Activated CD8-positive, alpha-beta T cell treated with anti-CD3 and anti-CD28 coated beads, Interleukin-2, amount 10 ng/mL, durations not matched to agents 7 days and 5 days (primary cell): ENCODE measurements at regions not wholly inside any gene's neighbourhood (a gene's known extent, or its start where the extent isn't known, plus 50 kb on each side); places are given as distances from the start of the nearest gene placed in this dataset.

Experiments used
- ATAC-seq: fragments of 150-1000 bp; cut with Tn5 transposase; one replicate; pipeline ENCODE4 v1.10.0; 2021; ENCODE audit warnings: moderate library complexity
- CTCF ChIA-PET: fragments of 350-600 bp; sonication (Branson Sonifier 250); formaldehyde crosslinking; loops from one replicate; lab custom pipeline; 2021; ENCODE audit warnings: antibody characterized with exemption; lab: Charles Lee
- POLR2A ChIA-PET: fragments of 350-600 bp; sonication (Branson Sonifier 250); formaldehyde crosslinking; loops from one replicate; lab custom pipeline; 2021; ENCODE audit warnings: antibody characterized with exemption; lab: Charles Lee
- DNase-seq: peaks from one replicate; pipeline ENCODE4 v3.0.0-alpha.2; 2020
- H3K27ac Mint-ChIP-seq: one replicate; pipeline ENCODE4 v1.8.0; 2021; ENCODE audit warnings: mild to moderate bottlenecking, mixed read lengths
- H3K27me3 Mint-ChIP-seq: one replicate; pipeline ENCODE4 v1.8.0; 2021; ENCODE audit warnings: low read depth, mixed read lengths
- H3K36me3 Mint-ChIP-seq: one replicate; pipeline ENCODE4 v1.8.0; 2021; ENCODE audit warnings: low read depth, mixed read lengths
- H3K4me1 Mint-ChIP-seq: one replicate; pipeline ENCODE4 v1.8.0; 2021; ENCODE audit warnings: low read depth, mixed read lengths
- H3K4me3 Mint-ChIP-seq: one replicate; pipeline ENCODE4 v1.8.0; 2021; ENCODE audit warnings: mild to moderate bottlenecking, mixed read lengths
- H3K9me3 Mint-ChIP-seq: one replicate; pipeline ENCODE4 v1.8.0; 2022; ENCODE audit warnings: mixed read lengths; ENCODE audit not compliant: insufficient read depth

DNA sequence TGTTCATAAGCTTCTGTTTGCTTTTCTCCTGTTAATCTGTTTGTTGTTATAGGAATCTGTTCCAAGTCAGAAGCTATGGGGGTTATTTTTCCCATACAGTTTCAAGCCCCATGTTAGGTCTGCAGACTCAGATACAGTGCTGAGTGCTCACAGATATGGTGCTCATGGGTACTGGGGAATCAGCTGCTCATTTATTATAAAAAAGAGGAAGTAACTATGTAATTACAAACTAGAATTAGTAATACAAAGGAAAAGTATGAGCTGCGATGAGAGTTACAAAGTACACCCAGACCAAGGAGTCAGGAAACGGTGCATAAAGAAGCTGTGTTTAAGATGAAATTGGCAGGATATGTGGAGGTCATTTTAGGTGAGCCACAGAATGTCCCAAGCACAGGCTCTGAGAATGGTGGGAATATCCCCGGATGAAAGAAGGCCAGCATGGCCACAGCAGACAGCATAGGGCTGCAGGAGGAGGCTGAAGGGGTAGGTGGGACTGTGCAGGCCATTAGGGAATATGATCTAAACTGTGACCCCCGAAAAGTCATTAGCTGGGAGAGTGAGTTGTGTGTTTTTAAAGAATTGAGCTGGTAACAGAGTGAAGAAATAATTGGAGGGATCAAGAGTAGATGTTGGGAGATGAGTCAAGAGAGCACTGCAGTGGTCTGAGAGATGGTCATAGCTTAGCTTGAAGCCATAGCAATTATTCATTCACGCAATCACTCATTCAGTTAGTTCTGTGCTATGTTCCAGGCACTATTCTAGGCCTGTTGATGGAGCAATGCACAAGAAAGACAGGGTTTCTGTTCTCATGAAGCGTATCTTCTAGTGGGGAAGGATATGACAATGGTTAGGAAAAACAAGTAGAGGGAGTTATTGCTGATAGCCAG is 177.4 kb upstream of the UBL3 start:
- Mint-ChIP-seq H3K27ac (no peak overlapping the region), H3K4me1 (no peaks in the 10 kb centered on the region), H3K4me3 (no peak overlapping the region), H3K9me3 (no peaks in the 10 kb centered on the region), H3K27me3 (peaks cover 4% of the 10 kb centered on the region), H3K36me3 (no peaks in the 10 kb centered on the region)
- no peak for ATAC-seq
- CTCF ChIA-PET = interaction anchor here (1.2 kb wide), 1 partner anchor 104 kb away, joined by 4 read pairs; no protein-coding TSS in a partner anchor
- POLR2A ChIA-PET = no interaction called here
- DNase-seq = no peak

DNA sequence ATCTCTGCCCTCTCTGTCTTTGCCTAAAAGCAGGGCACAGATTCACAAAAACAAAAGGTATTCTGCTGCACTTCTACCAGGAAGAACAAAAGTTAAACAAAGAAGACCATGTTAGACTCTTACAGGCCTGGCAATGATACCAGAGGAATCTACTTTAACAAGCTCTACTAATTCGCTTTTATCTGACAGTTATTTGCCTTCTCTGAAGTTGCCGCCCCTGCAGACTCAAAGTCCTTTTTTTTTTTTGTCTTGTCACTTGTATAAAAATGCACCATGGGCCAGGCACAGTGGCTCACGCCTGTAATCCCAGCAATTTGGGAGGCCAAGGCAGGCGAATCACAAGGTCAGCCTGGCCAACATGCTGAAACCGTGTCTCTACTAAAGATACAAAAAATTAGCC is 176.5 kb upstream of the UBL3 start:
- CTCF ChIA-PET = no interaction called here
- H3K36me3 Mint-ChIP-seq = no peaks in the 10 kb centered on the region
- H3K27ac Mint-ChIP-seq = no peak overlapping the region
- H3K4me1 Mint-ChIP-seq = no peaks in the 10 kb centered on the region
- DNase-seq = no peak
- H3K4me3 Mint-ChIP-seq = no peak overlapping the region
- H3K27me3 Mint-ChIP-seq = no peaks in the 10 kb centered on the region
- H3K9me3 Mint-ChIP-seq = no peaks in the 10 kb centered on the region
- ATAC-seq = no peak
- POLR2A ChIA-PET = no interaction called here

DNA sequence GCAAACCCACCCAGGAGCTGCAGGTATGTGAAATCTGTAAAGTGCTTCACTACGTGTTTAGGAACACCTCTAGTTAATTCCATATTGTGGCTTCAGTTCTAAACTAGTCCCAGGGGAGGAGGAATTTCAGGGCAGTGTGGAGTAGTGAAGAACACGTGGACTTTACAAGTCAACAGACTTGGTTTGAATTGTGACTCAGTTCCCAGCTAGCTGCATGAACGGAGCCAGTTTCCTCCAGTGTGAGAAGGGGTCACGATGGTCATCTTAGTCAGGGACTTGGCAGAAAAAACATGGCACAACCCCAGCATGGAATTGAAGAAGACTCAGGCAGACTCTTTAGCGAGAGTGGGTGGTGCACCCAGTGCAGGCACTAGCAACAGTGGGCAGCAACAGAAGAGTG is 175.7 kb upstream of the UBL3 start:
- H3K4me1 Mint-ChIP-seq = no peaks in the 10 kb centered on the region
- H3K9me3 Mint-ChIP-seq = no peaks in the 10 kb centered on the region
- no peak overlapping the region for H3K4me3 Mint-ChIP-seq
- no peaks in the 10 kb centered on the region for H3K36me3 Mint-ChIP-seq
- ChIA-PET CTCF (no interaction called here), POLR2A (no interaction called here)
- no peak overlapping the region for H3K27ac Mint-ChIP-seq
- H3K27me3 Mint-ChIP-seq = no peaks in the 10 kb centered on the region
- no peak for ATAC-seq
- no peak for DNase-seq

DNA sequence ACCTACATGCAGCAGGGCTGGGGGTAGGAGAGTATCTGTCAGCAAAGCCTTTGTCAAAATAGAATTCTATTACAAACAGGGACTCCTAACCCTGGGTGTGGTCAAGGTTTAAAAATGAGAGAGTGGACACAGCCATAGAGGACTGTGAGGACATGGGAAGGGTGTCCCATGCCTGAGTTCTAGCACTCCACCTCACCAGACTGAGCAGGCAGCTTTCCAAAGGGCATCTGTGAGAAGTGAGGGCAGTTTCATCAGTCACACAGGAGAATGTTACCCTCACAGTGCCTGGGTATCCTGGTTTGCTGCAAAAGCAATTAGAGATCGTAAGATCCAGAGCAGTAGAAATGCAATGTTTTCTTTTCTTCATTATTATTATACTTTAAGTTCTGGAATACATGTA is 174.9 kb upstream of the UBL3 start:
- Mint-ChIP-seq H3K27me3 (peaks cover 2% of the 10 kb centered on the region), H3K27ac (no peak overlapping the region), H3K9me3 (no peaks in the 10 kb centered on the region), H3K4me1 (no peaks in the 10 kb centered on the region), H3K4me3 (no peak overlapping the region), H3K36me3 (no peaks in the 10 kb centered on the region)
- DNase-seq = no peak
- POLR2A ChIA-PET = no interaction called here
- CTCF ChIA-PET = no interaction called here
- ATAC-seq = no peak

DNA sequence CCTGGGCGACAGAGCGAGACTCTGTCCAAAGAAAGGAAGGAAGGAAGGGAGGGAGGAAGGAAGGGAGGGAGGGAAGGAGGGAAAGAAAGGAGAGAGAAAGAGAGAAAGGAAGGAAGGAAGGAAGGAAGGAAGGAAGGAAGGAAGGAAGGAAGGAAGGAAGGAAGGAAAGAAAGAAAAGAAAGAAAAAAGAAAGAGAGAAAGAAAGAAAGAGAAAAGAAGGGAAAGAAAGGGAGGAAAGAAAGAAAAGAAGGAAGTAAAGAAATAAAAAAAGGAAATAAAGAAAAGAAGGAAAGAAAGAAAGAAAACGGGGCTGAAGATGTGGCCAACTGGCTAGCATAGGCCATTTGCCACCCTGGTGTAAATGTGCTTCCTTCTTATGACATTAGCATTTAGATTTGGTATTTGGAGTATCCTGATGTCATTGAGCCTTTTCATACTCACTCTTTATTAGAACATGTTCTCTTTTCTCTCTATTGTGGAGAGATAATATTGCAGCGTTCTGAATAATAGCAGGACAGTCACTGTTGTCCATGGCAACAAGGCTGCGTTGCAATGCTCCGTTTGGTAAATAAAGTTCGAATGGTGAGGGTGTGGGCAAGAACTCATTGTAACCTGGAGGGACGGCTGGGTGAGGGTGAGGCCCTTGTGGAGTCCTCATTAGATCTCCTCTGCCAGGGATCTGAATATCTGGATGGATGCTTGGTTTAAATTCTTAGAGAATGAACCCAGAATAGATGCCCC is 173.9 kb upstream of the UBL3 start:
- ATAC-seq = no peak
- no peak overlapping the region for H3K27ac Mint-ChIP-seq
- CTCF ChIA-PET = no interaction called here
- POLR2A ChIA-PET = no interaction called here
- no peak overlapping the region for H3K4me3 Mint-ChIP-seq
- DNase-seq = no peak
- no peaks in the 10 kb centered on the region for H3K36me3 Mint-ChIP-seq
- no peaks in the 10 kb centered on the region for H3K9me3 Mint-ChIP-seq
- H3K27me3 Mint-ChIP-seq = peaks cover 5% of the 10 kb centered on the region
- H3K4me1 Mint-ChIP-seq = no peaks in the 10 kb centered on the region

DNA sequence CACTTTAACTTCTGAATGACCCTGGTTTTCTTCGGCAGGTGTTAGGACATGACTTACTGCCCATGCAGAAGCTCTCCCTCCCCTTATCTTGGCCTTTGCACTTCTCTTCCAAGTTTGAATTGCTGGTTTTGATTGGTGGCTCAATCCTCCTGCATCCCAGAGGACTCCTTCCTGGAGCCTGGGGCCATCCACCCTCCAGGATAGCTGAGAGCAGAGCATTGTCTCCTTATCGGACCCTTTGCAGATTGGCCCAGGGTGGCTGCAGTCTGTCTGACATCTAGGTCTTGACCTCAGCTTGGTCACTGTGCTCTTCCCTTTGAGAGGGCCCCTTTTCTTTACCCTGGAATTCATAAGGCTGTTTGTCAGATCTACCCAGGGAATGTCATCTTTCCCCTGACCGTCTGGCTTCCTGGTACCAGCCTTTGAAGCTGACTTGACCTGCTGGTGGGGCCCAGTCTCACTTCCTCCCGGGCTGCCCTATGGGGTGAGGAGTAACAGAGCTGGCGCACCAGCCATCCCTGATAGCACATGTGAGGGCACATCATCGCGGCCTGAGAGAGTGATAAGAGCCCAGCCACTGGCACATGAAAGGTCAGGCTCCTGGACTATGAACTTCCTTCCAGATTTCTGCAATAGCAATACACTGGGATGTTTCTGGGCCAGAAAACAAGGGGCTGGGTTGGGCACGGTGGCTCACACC is 172.9 kb upstream of the UBL3 start:
- Mint-ChIP-seq H3K4me3 (no peak overlapping the region), H3K4me1 (no peaks in the 10 kb centered on the region), H3K9me3 (no peaks in the 10 kb centered on the region), H3K36me3 (no peaks in the 10 kb centered on the region), H3K27ac (no peak overlapping the region), H3K27me3 (peaks cover 5% of the 10 kb centered on the region)
- CTCF ChIA-PET = no interaction called here
- DNase-seq (no peak), ATAC-seq (no peak)
- POLR2A ChIA-PET = no interaction called here

DNA sequence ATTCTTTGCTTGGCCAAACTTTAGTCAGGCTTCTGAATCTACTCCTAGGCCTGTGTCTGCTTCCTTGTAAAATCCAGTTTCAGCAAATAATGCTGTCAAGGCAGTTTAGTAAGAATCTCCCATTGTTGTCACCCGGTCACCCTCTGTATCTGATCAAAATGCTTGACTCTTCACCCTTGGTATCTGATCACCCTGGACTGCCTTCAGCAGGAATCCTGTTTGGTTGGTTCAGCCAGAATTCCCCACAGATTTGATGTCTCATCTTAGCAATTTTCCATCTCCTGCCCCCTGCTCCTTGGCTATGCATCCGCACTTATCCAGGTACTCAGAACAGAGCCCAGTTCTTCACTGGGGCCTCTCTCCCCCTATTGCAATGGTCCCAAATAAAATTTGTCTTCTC is 172.4 kb upstream of the UBL3 start:
- Mint-ChIP-seq H3K27me3 (peaks cover 5% of the 10 kb centered on the region), H3K9me3 (no peaks in the 10 kb centered on the region), H3K27ac (no peak overlapping the region), H3K4me3 (no peak overlapping the region), H3K36me3 (no peaks in the 10 kb centered on the region), H3K4me1 (no peaks in the 10 kb centered on the region)
- no peak for DNase-seq
- ChIA-PET CTCF (no interaction called here), POLR2A (no interaction called here)
- ATAC-seq = no peak

DNA sequence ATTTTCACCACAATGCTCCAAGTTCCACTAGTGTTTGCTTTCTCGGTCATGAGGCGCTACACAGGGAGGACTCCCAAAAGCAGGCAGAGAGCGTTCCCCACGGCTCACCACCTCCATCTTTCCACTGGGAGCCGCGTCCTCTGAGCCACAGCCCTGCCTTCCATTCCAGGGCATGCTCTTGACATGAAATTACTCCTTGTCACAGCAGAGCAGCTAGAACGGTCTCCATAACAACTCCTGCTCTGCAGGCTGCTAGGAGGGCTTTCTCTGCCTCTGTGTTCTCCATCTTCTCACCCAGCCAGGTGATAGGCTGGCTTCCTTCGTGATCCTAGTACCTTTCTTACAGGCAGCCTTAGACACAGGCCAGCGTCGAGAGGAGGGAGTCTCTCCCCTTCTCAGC is 171.8 kb upstream of the UBL3 start:
- ChIA-PET POLR2A (no interaction called here), CTCF (no interaction called here)
- Mint-ChIP-seq H3K4me3 (no peak overlapping the region), H3K27ac (no peak overlapping the region), H3K36me3 (no peaks in the 10 kb centered on the region), H3K27me3 (peaks cover 5% of the 10 kb centered on the region), H3K9me3 (no peaks in the 10 kb centered on the region), H3K4me1 (no peaks in the 10 kb centered on the region)
- DNase-seq = no peak
- ATAC-seq = no peak

DNA sequence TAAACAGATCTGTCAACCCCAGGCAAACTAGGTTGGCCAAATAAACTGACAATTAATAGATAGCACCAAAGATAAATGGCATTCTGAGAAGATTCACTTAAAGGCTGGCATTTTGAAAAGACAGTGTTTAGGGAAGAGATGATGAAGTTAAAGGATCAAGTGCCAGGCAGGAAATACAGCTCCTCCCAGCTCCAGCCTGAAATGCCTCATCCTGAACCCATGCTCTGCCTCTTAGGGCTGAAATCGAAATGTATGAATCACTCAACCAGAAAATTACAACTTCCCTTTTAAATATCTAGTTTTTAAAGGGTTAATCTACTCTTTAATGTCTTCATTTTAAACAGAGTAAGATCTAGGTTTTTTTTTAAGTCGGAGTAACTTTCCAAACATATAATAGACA is 171.2 kb upstream of the UBL3 start:
- no peaks in the 10 kb centered on the region for H3K36me3 Mint-ChIP-seq
- no peaks in the 10 kb centered on the region for H3K4me1 Mint-ChIP-seq
- no peak for DNase-seq
- no peak overlapping the region for H3K27ac Mint-ChIP-seq
- no peaks in the 10 kb centered on the region for H3K9me3 Mint-ChIP-seq
- no peak overlapping the region for H3K4me3 Mint-ChIP-seq
- H3K27me3 Mint-ChIP-seq = peaks cover 5% of the 10 kb centered on the region
- ATAC-seq = no peak
- ChIA-PET POLR2A (no interaction called here), CTCF (no interaction called here)

DNA sequence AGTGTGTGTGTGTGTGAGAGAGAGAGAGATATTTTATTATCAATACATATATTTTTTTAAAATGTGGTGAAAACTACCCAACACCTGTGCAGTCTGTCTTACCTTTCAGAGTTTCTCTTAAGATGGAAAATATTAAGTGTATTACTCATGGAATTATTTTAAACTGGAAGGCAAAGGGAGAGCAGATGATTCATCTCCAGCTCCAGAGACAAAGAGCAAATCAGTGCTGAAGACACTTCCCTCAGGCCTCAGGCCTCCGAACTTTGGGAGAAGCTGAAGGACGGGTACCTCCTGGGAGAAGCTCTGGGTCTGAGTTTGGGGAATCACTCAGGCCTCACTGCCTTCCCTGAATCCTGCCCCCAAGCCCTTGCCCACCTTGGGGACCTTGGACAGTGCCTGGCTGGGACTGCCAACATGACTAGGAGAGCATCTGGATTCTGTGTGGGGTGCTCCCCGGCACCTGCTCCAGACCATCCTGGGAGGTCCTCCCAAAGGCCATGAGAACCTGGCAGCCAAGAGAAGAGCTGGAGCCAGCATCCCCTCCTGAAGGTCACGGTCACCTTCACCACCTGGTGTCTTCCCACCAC is 170.4 kb upstream of the UBL3 start:
- POLR2A ChIA-PET = no interaction called here
- H3K27ac Mint-ChIP-seq = no peak overlapping the region
- DNase-seq = no peak
- no peaks in the 10 kb centered on the region for H3K9me3 Mint-ChIP-seq
- no peak overlapping the region for H3K4me3 Mint-ChIP-seq
- no peaks in the 10 kb centered on the region for H3K4me1 Mint-ChIP-seq
- peaks cover 7% of the 10 kb centered on the region for H3K27me3 Mint-ChIP-seq
- H3K36me3 Mint-ChIP-seq = no peaks in the 10 kb centered on the region
- ATAC-seq = no peak
- CTCF ChIA-PET = no interaction called here

DNA sequence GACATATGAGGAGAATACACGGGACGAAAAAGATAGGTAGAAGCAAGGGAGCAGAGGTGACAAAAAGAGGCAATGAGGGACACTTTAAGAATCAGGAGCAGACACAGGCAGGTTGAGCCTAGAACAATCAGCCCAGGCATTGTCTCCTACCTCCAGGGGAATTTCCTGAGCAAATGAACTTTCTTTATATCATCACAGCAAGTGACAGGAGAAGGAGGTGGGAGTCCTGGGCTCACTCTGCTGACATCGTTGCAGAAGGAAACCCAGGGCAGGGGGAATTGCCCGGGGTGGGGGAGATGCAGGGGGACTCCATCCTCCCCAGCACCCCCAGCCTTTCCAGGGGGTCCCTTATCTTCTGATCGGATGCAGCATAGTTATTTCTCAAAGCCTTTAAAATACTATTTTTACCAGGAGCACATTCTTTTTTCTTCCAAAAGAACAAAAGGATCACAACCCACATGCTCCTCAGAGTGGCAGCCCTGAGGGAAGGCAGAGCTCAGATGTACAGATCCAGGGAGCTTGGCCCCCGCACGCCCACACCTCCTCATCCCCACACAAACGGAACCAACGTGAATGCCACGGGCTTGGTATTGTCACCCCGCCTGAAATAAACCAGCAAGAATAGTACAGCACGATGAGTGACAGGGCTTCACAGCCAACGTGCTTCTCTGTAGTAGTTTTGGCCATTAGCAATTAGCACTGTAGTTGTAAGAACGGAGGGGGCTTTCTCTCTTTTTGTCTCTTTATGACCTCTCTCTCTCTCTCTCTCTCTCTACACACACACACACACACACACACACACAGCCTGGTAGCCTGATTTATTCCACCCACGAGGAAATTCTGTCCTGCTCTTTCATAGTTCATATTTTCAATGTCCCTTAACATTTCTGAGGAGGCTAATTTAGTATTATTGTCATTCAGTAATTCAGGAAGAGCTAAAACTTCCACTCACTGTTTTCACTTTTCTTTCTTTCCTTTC is 169.5 kb upstream of the UBL3 start:
- no peak for DNase-seq
- H3K4me3 Mint-ChIP-seq = no peak overlapping the region
- ChIA-PET POLR2A (no interaction called here), CTCF (interaction anchor here (0.7 kb wide), 1 partner anchor 93 kb away, joined by 3 read pairs; no protein-coding TSS in a partner anchor)
- no peaks in the 10 kb centered on the region for H3K36me3 Mint-ChIP-seq
- no peak overlapping the region for H3K27ac Mint-ChIP-seq
- no peaks in the 10 kb centered on the region for H3K9me3 Mint-ChIP-seq
- no peaks in the 10 kb centered on the region for H3K4me1 Mint-ChIP-seq
- no peak for ATAC-seq
- H3K27me3 Mint-ChIP-seq = peaks cover 8% of the 10 kb centered on the region
